ENCODE measurements at regions not wholly inside any gene's neighbourhood (a gene's known extent, or its start where the extent isn't known, plus 50 kb on each side); places are given as distances from the start of the nearest gene placed in this dataset.

DNA sequence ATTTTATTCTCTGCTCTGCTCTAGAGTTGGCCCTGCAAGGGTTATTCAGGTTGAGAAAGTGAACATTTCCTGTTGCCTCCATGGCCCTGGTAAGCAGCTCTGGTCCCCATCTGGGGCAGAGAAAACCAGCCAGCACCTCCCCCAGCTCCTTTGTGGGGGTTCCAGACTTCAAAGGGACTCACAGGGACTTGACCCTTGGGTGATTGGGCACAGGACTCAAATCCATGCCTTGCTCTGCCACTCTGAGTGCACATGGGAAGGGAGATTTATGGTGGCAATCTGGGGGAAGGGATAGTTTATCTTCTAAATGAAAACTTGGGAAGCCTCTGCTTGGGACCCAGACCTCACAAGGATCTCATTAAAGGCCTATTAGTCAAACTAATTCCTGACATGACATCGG, 212.8 kb downstream of the FOXD2 start:
- Histone ChIP-seq H3K4me3 (IDR thresholded peaks at IDR 0.05; ENCODE audit: insufficient read depth, low read depth, low read length) (no peak overlapping the region), H3K4me2 (no peak overlapping the region), H3K79me2 (ENCODE audit: insufficient read depth, low read depth) (no peaks in the 10 kb centered on the region), H3K27me3 (ENCODE audit: insufficient read depth, low read depth) (no peaks in the 10 kb centered on the region), H3K36me3 (ENCODE audit: insufficient read depth) (no peaks in the 10 kb centered on the region), H4K20me1 (ENCODE audit: insufficient read depth) (no peaks in the 10 kb centered on the region), H3K27ac (no peak overlapping the region), H2AFZ (ENCODE audit: low read depth) (no peak overlapping the region), H3K9ac (no peak overlapping the region), H3K4me1 (ENCODE audit: low read depth, poor library complexity, severe bottlenecking) (no peaks in the 10 kb centered on the region)
- TF ChIP-seq, protein P1, sequence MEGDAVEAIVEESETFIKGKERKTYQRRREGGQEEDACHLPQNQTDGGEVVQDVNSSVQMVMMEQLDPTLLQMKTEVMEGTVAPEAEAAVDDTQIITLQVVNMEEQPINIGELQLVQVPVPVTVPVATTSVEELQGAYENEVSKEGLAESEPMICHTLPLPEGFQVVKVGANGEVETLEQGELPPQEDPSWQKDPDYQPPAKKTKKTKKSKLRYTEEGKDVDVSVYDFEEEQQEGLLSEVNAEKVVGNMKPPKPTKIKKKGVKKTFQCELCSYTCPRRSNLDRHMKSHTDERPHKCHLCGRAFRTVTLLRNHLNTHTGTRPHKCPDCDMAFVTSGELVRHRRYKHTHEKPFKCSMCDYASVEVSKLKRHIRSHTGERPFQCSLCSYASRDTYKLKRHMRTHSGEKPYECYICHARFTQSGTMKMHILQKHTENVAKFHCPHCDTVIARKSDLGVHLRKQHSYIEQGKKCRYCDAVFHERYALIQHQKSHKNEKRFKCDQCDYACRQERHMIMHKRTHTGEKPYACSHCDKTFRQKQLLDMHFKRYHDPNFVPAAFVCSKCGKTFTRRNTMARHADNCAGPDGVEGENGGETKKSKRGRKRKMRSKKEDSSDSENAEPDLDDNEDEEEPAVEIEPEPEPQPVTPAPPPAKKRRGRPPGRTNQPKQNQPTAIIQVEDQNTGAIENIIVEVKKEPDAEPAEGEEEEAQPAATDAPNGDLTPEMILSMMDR (conservative IDR thresholded peaks at IDR 0.05; ENCODE audit: low read depth, low read length), result no peak

DNA sequence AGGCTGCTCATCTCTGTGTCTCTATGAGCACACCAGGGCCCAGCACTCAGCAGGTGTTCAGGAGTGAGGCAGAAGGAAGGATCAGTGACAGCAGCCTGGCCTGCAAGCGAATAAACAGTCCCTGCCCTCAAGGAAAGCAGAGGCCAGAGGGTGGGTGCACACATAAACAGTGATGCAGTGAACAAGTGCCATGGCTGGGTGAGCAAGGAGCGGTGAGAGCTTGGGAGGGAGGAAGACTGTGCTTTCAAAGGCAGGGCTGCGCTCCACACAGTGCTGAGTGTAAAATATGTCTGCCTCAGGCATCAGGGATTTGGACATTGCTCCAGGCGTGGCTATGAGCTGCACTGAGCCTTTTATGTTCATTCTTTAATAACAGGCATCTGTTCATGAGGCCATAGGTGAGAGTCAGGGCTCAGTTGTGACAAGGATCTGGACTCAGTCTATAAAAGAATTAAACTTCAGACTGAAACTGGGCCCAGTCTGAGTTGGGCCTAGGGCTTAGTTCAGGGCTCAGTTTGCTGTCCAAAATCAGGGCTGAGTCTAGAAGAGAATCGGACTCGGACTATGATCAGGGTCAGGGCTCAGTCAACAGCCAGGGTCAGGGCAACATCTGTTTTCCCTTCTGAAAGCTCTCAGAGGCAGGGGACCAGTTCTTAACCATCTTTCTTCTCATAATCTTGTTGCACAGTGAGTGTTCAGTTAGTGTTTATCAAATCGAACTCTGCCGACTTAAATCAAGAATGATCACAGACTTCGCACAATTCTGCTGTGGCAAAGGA, 213.7 kb downstream of the FOXD2 start:
- Histone ChIP-seq H4K20me1 (ENCODE audit: insufficient read depth) (no peaks in the 10 kb centered on the region), H2AFZ (ENCODE audit: low read depth) (no peak overlapping the region), H3K4me3 (IDR thresholded peaks at IDR 0.05; ENCODE audit: insufficient read depth, low read depth, low read length) (no peak overlapping the region), H3K27ac (no peak overlapping the region), H3K36me3 (ENCODE audit: insufficient read depth) (no peaks in the 10 kb centered on the region), H3K9ac (no peak overlapping the region), H3K4me1 (ENCODE audit: low read depth, poor library complexity, severe bottlenecking) (no peaks in the 10 kb centered on the region), H3K79me2 (ENCODE audit: insufficient read depth, low read depth) (no peaks in the 10 kb centered on the region), H3K4me2 (no peak overlapping the region), H3K27me3 (ENCODE audit: insufficient read depth, low read depth) (no peaks in the 10 kb centered on the region)
- TF ChIP-seq, protein P1 (conservative IDR thresholded peaks at IDR 0.05; ENCODE audit: low read depth, low read length), result no peak

- Histone ChIP-seq H4K20me1 (ENCODE audit: insufficient read depth) (no peaks in the 10 kb centered on the region), H3K9ac (no peak overlapping the region), H3K27me3 (ENCODE audit: insufficient read depth, low read depth) (no peaks in the 10 kb centered on the region), H3K36me3 (ENCODE audit: insufficient read depth) (no peaks in the 10 kb centered on the region), H2AFZ (ENCODE audit: low read depth) (no peak overlapping the region), H3K79me2 (ENCODE audit: insufficient read depth, low read depth) (no peaks in the 10 kb centered on the region), H3K4me1 (ENCODE audit: low read depth, poor library complexity, severe bottlenecking) (peaks cover 6% of the 10 kb centered on the region), H3K4me2 (no peak overlapping the region), H3K27ac (no peak overlapping the region), H3K4me3 (IDR thresholded peaks at IDR 0.05; ENCODE audit: insufficient read depth, low read depth, low read length) (no peak overlapping the region)
- TF ChIP-seq, protein P1 (conservative IDR thresholded peaks at IDR 0.05; ENCODE audit: low read depth, low read length), result no peak
These were observed 217.9 kb downstream of the FOXD2 start for GRCh38 chr1:47655521-47656300.

DNA sequence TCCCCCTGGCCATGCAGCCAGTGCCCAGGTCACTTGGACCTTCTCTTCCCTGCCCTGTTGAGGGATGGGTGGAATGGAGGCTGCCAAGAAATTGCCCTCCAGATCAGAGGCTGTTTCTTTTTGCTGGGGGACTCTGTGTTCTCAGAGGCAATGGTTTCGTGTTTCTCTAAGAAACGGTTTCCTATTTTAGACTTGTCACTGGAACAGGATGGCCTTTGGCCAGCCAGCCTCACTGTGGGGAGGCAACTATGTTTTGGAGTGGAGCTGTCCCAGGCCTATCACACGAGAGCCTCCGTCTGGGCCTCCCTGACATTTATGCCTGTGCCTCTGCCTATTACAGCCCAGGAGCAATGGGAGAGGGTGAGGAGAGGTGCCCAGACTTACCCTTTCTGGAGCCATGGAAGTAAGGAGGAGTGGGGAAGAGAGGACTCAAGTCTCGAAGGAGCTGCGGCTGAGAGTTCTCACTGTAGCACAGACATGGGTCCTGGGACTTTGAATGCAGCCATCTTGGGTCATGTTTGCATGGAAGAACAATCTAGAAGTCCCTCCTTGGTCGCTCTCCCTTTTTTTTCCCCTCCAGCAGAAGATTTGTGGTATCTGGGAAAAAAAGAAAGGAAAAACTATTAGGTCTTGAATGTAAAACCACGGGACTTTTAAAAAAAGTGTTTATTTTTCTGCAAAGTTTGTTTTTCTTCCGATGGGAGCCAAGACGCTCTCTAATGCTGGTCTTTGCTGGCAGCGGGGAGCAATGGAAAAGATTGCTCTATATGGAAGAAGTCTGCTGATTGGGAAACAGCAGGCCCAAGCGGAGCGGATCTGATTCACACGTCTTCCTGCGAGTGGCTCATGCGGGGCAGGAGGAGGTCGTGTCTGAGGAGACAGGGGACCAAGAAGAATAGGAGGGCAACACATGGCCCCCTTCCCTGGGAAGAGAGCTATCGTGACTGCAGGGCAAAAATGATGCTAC, 219.2 kb downstream of the FOXD2 start:
- no peaks in the 10 kb centered on the region for H4K20me1 ChIP-seq (ENCODE audit: insufficient read depth)
- no peaks in the 10 kb centered on the region for H3K27me3 ChIP-seq (ENCODE audit: insufficient read depth, low read depth)
- no peaks in the 10 kb centered on the region for H3K79me2 ChIP-seq (ENCODE audit: insufficient read depth, low read depth)
- no peak overlapping the region for H3K4me2 ChIP-seq
- H3K9ac ChIP-seq, result no peak overlapping the region
- TF ChIP-seq, protein P1 (conservative IDR thresholded peaks at IDR 0.05; ENCODE audit: low read depth, low read length), result no peak
- no peak overlapping the region for H3K27ac ChIP-seq
- H3K4me1 ChIP-seq (ENCODE audit: low read depth, poor library complexity, severe bottlenecking), result peaks cover 16% of the 10 kb centered on the region
- H2AFZ ChIP-seq (ENCODE audit: low read depth), result no peak overlapping the region
- H3K4me3 ChIP-seq (IDR thresholded peaks at IDR 0.05; ENCODE audit: insufficient read depth, low read depth, low read length), result no peak overlapping the region
- H3K36me3 ChIP-seq (ENCODE audit: insufficient read depth), result no peaks in the 10 kb centered on the region
